Muscle of arm (tissue), 1 donor: ENCODE measurements at regions not wholly inside any gene's neighbourhood (a gene's known extent, or its start where the extent isn't known, plus 50 kb on each side); places are given as distances from the start of the nearest gene placed in this dataset.

ENCODE experiments used
- DNase-seq: peaks from one replicate; pipeline ENCODE4 v3.0.0-alpha.2; 2013

GRCh38 chr6:109918227-109918626 is 59.9 kb upstream of the GPR6 start:
- DNase-seq, result no peak

DNA sequence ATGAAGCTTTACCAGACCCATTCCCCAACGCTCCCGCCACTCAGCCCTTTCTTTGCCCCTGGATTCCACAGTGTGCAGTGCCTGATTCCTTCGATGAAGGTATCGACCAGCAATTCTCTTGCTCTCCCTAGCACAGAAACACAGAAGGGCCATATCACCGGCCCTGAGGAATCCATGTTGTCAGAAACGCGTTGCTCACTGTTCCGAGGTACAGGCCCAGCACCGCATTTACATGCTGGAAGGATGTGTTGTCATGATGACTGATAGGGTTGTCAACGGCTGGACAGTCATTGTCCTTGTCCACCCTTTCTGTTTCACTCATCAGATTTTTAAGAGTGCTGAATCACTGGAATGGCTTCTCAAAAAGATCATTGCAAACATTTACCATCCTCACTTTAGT is 57.2 kb upstream of the GPR6 start:
- no peak for DNase-seq

DNA sequence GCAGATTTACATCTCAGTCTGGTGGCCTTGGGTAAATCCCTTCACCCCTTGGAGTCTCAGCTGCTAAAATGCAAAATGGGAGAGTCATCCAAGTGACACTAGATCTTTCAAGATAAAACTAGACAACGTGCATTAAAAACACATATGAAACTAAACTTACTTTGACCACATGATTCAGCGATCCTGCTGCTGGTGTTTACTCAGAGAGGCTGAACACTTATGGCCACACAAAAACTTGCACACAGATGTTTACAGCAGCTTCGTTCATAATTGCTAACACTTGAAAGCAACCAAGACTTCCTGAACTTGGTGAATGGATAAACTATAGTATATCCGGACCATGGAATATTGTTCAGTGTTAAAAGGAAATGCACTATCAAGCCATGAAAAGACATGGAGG is 55.3 kb upstream of the GPR6 start:
- DNase-seq, result no peak

GRCh38 chr6:109925075-109925474 is 53.0 kb upstream of the GPR6 start:
- DNase-seq, result no peak

DNA sequence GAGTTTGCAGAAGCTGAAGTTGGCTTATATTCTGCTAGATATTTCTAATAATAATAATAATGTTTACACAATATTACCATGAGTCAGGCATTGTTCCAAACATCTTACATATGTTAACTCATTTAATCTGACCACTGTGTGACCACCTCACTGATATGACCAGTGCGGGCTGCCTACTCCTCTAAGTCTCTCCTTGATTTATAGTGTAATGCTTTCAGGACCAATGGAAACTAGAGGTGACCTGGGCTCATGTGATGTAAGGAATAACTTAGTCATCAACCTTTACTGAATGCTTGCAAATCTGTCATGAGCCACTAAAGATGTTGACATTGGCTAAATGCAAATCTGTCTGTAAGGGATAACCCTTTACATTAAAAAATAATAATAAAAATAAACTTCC is 51.1 kb upstream of the GPR6 start:
- no peak for DNase-seq
